Calu3 (cell line): ENCODE measurements at regions not wholly inside any gene's neighbourhood (a gene's known extent, or its start where the extent isn't known, plus 50 kb on each side); places are given as distances from the start of the nearest gene placed in this dataset.

Experiments
- BruUV-seq: library from RNA; stranded (reverse); fragments of 400-500 nt; replicated peaks from 2 replicates; lab custom pipeline; 2021; lab: Mats Ljungman, UMichigan
- CTCF ChIA-PET: fragments of 300-600 bp; sonication (Branson Sonifier 250); formaldehyde crosslinking; loops from one replicate; lab custom pipeline; 2022; ENCODE audit warnings: antibody characterized with exemption; lab: Charles Lee
- DNase-seq: peaks from one replicate; pipeline ENCODE4 v3.0.0; 2022
- H3K27ac Mint-ChIP-seq: one replicate; pipeline ENCODE4 v1.8.0; 2022; ENCODE audit warnings: mixed read lengths; ENCODE audit not compliant: unreplicated experiment
- H3K27me3 Mint-ChIP-seq: one replicate; pipeline ENCODE4 v1.8.0; 2022; ENCODE audit warnings: mixed read lengths; ENCODE audit not compliant: unreplicated experiment
- H3K36me3 Mint-ChIP-seq: one replicate; pipeline ENCODE4 v1.8.0; 2022; ENCODE audit warnings: mild to moderate bottlenecking, moderate library complexity, mixed read lengths; ENCODE audit not compliant: insufficient read depth, unreplicated experiment
- H3K4me1 Mint-ChIP-seq: one replicate; pipeline ENCODE4 v1.8.0; 2022; ENCODE audit warnings: mild to moderate bottlenecking, low read depth, mixed read lengths; ENCODE audit not compliant: unreplicated experiment
- H3K4me3 Mint-ChIP-seq: one replicate; pipeline ENCODE4 v1.8.0; 2022; ENCODE audit warnings: mild to moderate bottlenecking, low read depth, moderate library complexity, mixed read lengths; ENCODE audit not compliant: unreplicated experiment
- H3K9me3 Mint-ChIP-seq: one replicate; pipeline ENCODE4 v1.8.0; 2022; ENCODE audit warnings: low read depth, mixed read lengths; ENCODE audit not compliant: unreplicated experiment
- CTCF ChIP-seq: fragments of 200-600 bp; IDR thresholded peaks from one replicate; pipeline ENCODE4 v1.8.0; 2022; ENCODE audit warnings: antibody characterized with exemption; ENCODE audit not compliant: unreplicated experiment
- intact Hi-C: fragments of 100-400 bp; cut with micrococcal nuclease; formaldehyde crosslinking; loops from one replicate; pipeline ENCODE4 v1.10.0; 2022; ENCODE audit not compliant: unreplicated experiment

- no peak for DNase-seq
- Mint-ChIP-seq H3K27ac (no peak overlapping the region), H3K4me3 (no peak overlapping the region), H3K9me3 (peaks cover 2% of the 10 kb centered on the region), H3K4me1 (no peaks in the 10 kb centered on the region), H3K27me3 (no peaks in the 10 kb centered on the region), H3K36me3 (no peaks in the 10 kb centered on the region)
- intact Hi-C loops: no loop called here
- no peak for TF ChIP-seq CTCF
- BruUV-seq: no TSS peak
- CTCF ChIA-PET: interaction anchor here (0.6 kb wide), 2 partner anchors 120 to 306 kb away, joined by 3 read pairs; no protein-coding TSS in a partner anchor
Measured at GRCh38 chr1:68785328-68785727, 288.4 kb upstream of the DEPDC1 start.

- Mint-ChIP-seq H3K36me3 (no peaks in the 10 kb centered on the region), H3K9me3 (peaks cover 2% of the 10 kb centered on the region), H3K27ac (no peak overlapping the region), H3K4me1 (no peaks in the 10 kb centered on the region), H3K4me3 (no peak overlapping the region), H3K27me3 (no peaks in the 10 kb centered on the region)
- CTCF ChIA-PET: no interaction called here
- no peak for TF ChIP-seq CTCF
- BruUV-seq: no TSS peak
- intact Hi-C loops: no loop called here
- no peak for DNase-seq
Measured at GRCh38 chr1:68788762-68789161, 291.9 kb upstream of the DEPDC1 start.

- Mint-ChIP-seq H3K27me3 (no peaks in the 10 kb centered on the region), H3K27ac (no peak overlapping the region), H3K4me3 (no peak overlapping the region), H3K36me3 (no peaks in the 10 kb centered on the region), H3K4me1 (no peaks in the 10 kb centered on the region), H3K9me3 (peaks cover 5% of the 10 kb centered on the region)
- TF ChIP-seq CTCF: no peak
- no TSS peak for BruUV-seq
- DNase-seq: no peak
- intact Hi-C loops: no loop called here
- CTCF ChIA-PET: no interaction called here
Measured at GRCh38 chr1:68791800-68792199, 294.9 kb upstream of the DEPDC1 start.

- CTCF ChIA-PET: no interaction called here
- Mint-ChIP-seq H3K27me3 (no peaks in the 10 kb centered on the region), H3K9me3 (peaks cover 3% of the 10 kb centered on the region), H3K36me3 (no peaks in the 10 kb centered on the region), H3K27ac (no peak overlapping the region), H3K4me1 (no peaks in the 10 kb centered on the region), H3K4me3 (no peak overlapping the region)
- TF ChIP-seq CTCF: no peak
- DNase-seq: no peak
- intact Hi-C loops: no loop called here
- BruUV-seq: no TSS peak
Measured at GRCh38 chr1:68795956-68796355, 299.1 kb upstream of the DEPDC1 start.
